GM21381 (cell line): ENCODE measurements at regions not wholly inside any gene's neighbourhood (a gene's known extent, or its start where the extent isn't known, plus 50 kb on each side); places are given as distances from the start of the nearest gene placed in this dataset.

ENCODE experiments used
- ATAC-seq: cut with Tn5 transposase; IDR thresholded peaks from one replicate; pipeline ENCODE4 v1.9.1; 2021; ENCODE audit warnings: mild to moderate bottlenecking, moderate library complexity; ENCODE audit not compliant: unreplicated experiment

DNA sequence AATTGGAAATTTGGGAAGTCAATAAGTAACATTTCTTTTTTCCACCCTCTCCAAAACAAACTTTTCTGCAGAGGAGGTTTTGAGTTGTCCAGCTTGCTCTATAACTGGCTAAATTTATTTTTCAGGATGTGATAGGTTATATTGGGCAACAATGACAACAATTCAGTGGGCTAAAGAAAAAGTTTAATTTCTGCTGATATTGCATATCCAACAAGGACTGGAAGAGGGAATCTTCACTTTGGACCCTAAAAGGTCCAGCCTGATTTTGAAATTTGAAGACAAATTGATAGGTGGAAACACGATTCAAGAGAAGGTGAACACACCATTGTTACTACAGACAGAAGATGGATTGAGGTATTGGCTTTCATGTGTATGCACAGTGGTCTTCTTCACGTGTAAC is 393.1 kb downstream of the BRINP1 start:
- no peak for ATAC-seq

- ATAC-seq, result no peak
Observed at GRCh38 chr9:118984607-118985006, 384.6 kb downstream of the BRINP1 start.

GRCh38 chr9:118985851-118986250 is 383.4 kb downstream of the BRINP1 start:
- ATAC-seq, result no peak

- no peak for ATAC-seq
Observed at GRCh38 chr9:118987167-118987566, 382.1 kb downstream of the BRINP1 start.

- no peak for ATAC-seq
Observed at GRCh38 chr9:118990949-118991348, 378.3 kb downstream of the BRINP1 start.

DNA sequence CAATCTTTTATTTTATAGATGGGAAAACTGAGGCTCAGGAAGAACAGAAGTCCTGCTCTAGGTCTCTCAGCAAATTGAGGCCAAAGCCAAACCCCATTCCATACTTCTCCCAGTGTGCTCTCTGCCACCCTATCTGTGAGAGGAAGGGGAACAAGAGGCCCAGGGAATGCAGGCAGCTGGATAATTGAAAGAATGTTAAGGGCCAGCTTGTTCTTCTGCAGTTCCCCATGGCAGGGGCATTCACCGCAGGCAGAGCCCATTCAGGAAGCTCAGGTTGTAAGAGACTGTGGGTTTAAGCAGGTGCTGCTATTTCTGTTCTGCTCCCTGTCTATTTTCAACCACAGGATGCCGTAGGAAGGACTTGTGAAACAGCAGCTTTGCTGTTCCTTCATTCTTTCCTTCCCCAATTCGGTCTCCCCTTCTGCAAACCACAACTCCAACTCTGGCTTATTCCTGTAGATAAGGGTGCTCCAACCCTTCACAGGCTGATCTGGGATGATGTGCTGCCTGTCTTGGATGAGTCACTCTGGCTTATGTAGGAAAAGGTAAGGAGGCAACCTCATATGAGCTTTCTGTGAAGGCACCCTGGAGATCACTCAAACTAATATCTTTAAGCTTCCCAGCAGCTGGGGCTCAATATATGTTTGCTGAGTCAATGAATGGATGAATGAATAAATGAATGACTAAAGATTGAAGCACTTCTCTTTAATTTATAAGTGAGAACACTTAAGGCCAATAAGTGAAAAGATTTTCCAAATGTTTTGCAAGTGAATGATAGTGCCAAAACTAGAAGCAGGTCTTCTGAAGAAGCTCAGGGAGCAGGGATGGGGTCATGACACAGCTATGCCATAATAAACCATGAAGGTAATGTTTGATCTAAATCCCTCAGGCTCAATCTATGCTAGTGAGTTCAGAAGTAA is 377.6 kb downstream of the BRINP1 start:
- no peak for ATAC-seq

GRCh38 chr9:118992813-118993794 is 376.1 kb downstream of the BRINP1 start:
- ATAC-seq, result no peak

GRCh38 chr9:118993965-118994364 is 375.3 kb downstream of the BRINP1 start:
- ATAC-seq, result no peak

DNA sequence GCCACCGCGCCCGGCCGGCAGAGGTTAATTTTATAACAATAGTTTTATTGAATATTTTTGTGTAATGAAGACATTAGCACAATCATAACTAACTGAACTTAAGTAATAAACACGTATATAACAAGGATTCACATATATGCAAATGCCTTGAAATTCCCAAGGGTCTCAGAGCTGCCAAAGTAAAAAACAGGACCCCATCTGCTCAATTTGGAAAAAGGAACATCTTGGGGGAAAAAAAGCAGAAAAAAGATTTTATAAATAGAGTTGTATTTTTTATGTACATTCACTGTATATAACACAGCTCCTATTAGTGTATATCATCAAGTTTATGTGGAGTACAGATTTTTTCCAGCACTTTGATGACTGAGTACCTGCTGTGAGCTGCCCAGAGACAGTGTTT is 366.7 kb downstream of the BRINP1 start:
- no peak for ATAC-seq

DNA sequence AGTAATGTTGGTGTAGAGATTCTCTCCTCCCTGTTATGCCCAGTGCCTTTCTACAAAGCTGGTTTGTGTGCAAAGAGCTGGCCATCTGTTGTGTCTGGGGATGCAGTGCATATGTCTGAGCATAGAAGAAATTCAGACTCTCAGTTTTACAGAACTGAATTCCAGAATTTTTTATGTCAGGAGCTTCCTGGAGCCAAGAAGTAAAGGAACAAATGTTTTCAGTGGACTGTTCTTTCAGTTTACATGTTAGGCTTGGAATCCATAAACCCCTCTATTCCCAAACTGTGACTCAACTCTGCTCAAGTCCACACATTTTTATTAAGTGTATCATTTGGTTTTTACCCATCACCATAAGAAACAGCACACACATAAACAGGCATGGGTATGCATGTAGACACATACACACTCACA is 366.0 kb downstream of the BRINP1 start:
- no peak for ATAC-seq

DNA sequence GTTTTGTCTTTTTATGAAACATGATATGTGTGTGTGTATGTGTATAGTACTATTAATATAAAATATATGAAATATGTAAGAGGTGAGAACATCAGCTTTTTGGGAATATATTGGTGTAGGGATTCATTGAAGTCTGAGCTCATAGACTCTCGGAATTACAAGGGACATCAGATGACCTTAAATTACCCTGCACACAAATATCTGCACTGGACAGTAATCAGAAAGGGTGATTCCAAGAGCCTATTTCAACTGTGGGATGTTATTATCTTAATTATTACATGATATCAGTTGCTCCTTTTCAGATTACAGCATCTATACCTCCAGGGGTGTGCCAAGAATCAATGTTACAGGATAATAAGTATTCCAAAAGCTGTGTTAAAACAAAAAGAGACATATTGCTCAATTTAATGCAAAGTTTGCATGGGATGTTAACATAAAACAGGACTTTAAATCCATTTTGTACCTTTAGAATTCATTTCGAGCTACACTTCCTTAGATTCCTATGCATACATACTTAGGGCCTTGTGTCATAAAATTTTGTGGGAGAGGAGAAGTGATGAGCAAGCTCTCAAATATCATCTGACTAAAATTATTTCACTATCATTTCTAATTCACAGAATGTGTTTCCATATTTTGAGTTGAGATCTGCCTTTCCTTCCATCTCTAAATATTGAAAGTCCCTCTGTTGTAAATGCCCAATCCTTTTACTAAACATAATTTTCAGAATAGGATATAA is 365.2 kb downstream of the BRINP1 start:
- ATAC-seq, result no peak

DNA sequence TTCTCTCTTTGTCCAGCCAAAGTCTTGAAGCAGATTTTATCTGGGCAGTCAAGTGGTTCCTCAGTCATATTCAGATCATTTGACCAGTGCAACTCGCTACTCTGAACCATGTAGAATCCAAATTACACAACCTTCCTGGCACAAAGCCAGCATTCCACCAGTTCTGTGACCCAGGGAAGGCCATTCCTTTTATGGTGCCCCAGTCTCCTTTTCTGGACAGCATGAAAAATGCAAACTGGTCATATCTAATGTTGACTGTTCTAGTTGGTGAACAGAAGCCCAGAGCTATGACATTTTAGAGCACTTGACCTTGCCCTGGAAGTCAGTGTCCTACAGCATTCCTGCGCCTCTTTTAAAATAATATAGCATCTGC is 364.6 kb downstream of the BRINP1 start:
- no peak for ATAC-seq

DNA sequence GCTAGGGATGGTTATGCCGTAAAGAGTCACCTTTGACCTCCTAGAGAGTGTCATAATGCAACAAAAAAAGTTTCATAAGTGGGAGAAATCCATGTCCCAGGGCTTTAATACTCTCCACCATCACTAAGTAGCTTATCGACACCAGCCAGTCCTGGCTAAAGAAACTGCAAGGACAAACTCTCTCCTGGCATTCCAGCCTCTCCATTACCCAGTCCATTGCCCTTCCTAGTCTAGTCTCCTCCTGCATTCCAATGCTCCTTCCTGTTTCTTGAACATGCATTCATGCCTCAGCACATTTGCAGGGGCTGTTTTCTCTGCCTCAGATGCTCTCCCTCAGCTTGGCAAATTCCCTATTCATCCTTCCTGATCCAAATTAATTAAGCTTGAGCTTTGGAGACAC is 364.1 kb downstream of the BRINP1 start:
- ATAC-seq, result no peak

GRCh38 chr9:119009249-119009648 is 360.0 kb downstream of the BRINP1 start:
- ATAC-seq, result no peak

- ATAC-seq, result no peak
Observed at GRCh38 chr9:119020284-119020683, 349.0 kb downstream of the BRINP1 start.

DNA sequence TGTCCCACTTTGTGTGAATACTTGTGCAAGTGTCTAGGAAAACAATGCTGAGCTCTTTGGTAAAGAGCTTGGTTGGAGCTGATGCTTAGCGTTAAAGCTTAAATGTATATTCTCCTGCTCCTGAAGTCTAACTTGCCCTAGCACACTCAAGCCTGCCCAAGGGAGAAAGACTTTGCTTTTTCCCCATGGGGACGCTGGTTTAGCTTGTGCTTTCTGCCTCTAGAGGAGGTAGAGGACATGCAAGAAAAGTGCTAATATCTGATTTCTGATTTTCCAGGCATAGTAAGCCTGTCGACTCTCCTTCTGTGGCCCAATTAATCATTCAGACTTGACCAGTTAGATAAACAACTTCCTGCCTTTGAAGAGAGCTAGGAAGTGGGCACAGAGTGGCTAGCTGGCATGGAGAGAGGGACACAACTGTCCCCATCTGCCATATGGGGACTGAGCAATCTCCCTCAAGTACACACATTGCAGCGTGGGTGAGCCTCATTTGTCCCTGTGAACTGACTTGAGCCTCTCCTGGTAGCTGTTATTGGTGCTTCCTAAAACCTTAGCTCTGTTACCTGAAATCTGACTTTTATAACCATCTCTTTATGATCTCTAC is 348.4 kb downstream of the BRINP1 start:
- no peak for ATAC-seq

- ATAC-seq, result no peak
Observed at GRCh38 chr9:119026120-119026519, 343.1 kb downstream of the BRINP1 start.

GRCh38 chr9:119027901-119028699 is 341.1 kb downstream of the BRINP1 start:
- no peak for ATAC-seq

- no peak for ATAC-seq
Observed at GRCh38 chr9:119029886-119030285, 339.3 kb downstream of the BRINP1 start.

DNA sequence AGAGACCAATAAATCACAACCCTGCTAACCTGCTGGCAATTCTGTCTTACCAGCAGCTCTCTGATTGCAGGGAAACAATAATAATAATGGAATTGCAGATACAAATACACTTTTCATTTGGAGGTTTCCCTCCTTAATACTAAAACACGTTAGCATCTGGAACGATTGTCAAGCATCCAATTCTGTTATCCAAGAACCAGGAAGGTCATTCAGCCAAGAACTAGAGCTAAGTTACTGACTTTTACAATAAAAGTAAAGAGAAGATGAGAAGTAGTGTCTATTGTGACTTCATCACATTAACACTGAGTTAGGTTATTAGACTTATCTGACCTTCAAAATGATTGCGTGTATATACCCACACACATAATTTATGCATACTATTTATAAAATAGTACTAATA is 335.6 kb downstream of the BRINP1 start:
- ATAC-seq, result no peak
